ENCODE measurements at regions not wholly inside any gene's neighbourhood (a gene's known extent, or its start where the extent isn't known, plus 50 kb on each side); places are given as distances from the start of the nearest gene placed in this dataset.
"Not testable (repeated sequence)": the region's sequence is repeated elsewhere in the genome, so short reads cannot be mapped to it uniquely, and the experiment has no call there.

GRCh38 chr14:27363036-27363435, 765.2 kb upstream of the NOVA1 start:
- H3K9me3 ChIP-seq (ENCODE audit: control insufficient read depth in 3 of 3, low read length in 3 of 3); H3K27me3 ChIP-seq (ENCODE audit: control insufficient read depth in 3 of 3, insufficient read depth in 3 of 3, low read length in 3 of 3); H3K36me3 ChIP-seq (ENCODE audit: control insufficient read depth in 3 of 3, insufficient read depth in 3 of 3, low read length in 3 of 3); H3K4me1 ChIP-seq (ENCODE audit: control insufficient read depth in 3 of 3, insufficient read depth in 3 of 3, low read length in 3 of 3); H3K27ac ChIP-seq (ENCODE audit: low read depth, low read length); H3K4me3 ChIP-seq (ENCODE audit: low read length in 3 of 3); H3K9ac ChIP-seq (ENCODE audit: low read depth in 1 of 3, low read length in 3 of 3): not testable (repeated sequence)

- Histone ChIP-seq H3K36me3 (ENCODE audit: control insufficient read depth in 3 of 3, insufficient read depth in 3 of 3, low read length in 3 of 3) (no peaks in the 10 kb centered on the region), H3K27ac (ENCODE audit: low read depth, low read length) (no peak overlapping the region), H3K4me1 (ENCODE audit: control insufficient read depth in 3 of 3, insufficient read depth in 3 of 3, low read length in 3 of 3) (no peaks in the 10 kb centered on the region), H3K9me3 (ENCODE audit: control insufficient read depth in 3 of 3, low read length in 3 of 3) (no peaks in the 10 kb centered on the region), H3K27me3 (ENCODE audit: control insufficient read depth in 3 of 3, insufficient read depth in 3 of 3, low read length in 3 of 3) (no peaks in the 10 kb centered on the region), H3K4me3 (ENCODE audit: low read length in 3 of 3) (no peak overlapping the region), H3K9ac (ENCODE audit: low read depth in 1 of 3, low read length in 3 of 3) (no peak overlapping the region)
Observed at GRCh38 chr14:27366596-27366995, 768.8 kb upstream of the NOVA1 start.

GRCh38 chr14:27367345-27367744, 769.5 kb upstream of the NOVA1 start:
- Histone ChIP-seq H3K4me3 (ENCODE audit: low read length in 3 of 3) (no peak overlapping the region), H3K27me3 (ENCODE audit: control insufficient read depth in 3 of 3, insufficient read depth in 3 of 3, low read length in 3 of 3) (no peaks in the 10 kb centered on the region), H3K9ac (ENCODE audit: low read depth in 1 of 3, low read length in 3 of 3) (no peak overlapping the region), H3K9me3 (ENCODE audit: control insufficient read depth in 3 of 3, low read length in 3 of 3) (no peaks in the 10 kb centered on the region), H3K36me3 (ENCODE audit: control insufficient read depth in 3 of 3, insufficient read depth in 3 of 3, low read length in 3 of 3) (no peaks in the 10 kb centered on the region), H3K4me1 (ENCODE audit: control insufficient read depth in 3 of 3, insufficient read depth in 3 of 3, low read length in 3 of 3) (no peaks in the 10 kb centered on the region), H3K27ac (ENCODE audit: low read depth, low read length) (no peak overlapping the region)

GRCh38 chr14:27370074-27370473, 772.2 kb upstream of the NOVA1 start:
- Histone ChIP-seq H3K27me3 (ENCODE audit: control insufficient read depth in 3 of 3, insufficient read depth in 3 of 3, low read length in 3 of 3) (no peaks in the 10 kb centered on the region), H3K4me3 (ENCODE audit: low read length in 3 of 3) (no peak overlapping the region), H3K27ac (ENCODE audit: low read depth, low read length) (no peak overlapping the region), H3K9ac (ENCODE audit: low read depth in 1 of 3, low read length in 3 of 3) (no peak overlapping the region), H3K9me3 (ENCODE audit: control insufficient read depth in 3 of 3, low read length in 3 of 3) (no peaks in the 10 kb centered on the region), H3K36me3 (ENCODE audit: control insufficient read depth in 3 of 3, insufficient read depth in 3 of 3, low read length in 3 of 3) (no peaks in the 10 kb centered on the region), H3K4me1 (ENCODE audit: control insufficient read depth in 3 of 3, insufficient read depth in 3 of 3, low read length in 3 of 3) (no peaks in the 10 kb centered on the region)

- Histone ChIP-seq H3K27me3 (ENCODE audit: control insufficient read depth in 3 of 3, insufficient read depth in 3 of 3, low read length in 3 of 3) (no peaks in the 10 kb centered on the region), H3K27ac (ENCODE audit: low read depth, low read length) (no peak overlapping the region), H3K4me3 (ENCODE audit: low read length in 3 of 3) (no peak overlapping the region), H3K36me3 (ENCODE audit: control insufficient read depth in 3 of 3, insufficient read depth in 3 of 3, low read length in 3 of 3) (no peaks in the 10 kb centered on the region), H3K9me3 (ENCODE audit: control insufficient read depth in 3 of 3, low read length in 3 of 3) (no peaks in the 10 kb centered on the region), H3K9ac (ENCODE audit: low read depth in 1 of 3, low read length in 3 of 3) (no peak overlapping the region), H3K4me1 (ENCODE audit: control insufficient read depth in 3 of 3, insufficient read depth in 3 of 3, low read length in 3 of 3) (no peaks in the 10 kb centered on the region)
Observed at GRCh38 chr14:27370775-27371174, 772.9 kb upstream of the NOVA1 start.

- no peaks in the 10 kb centered on the region for H3K27me3 ChIP-seq (ENCODE audit: control insufficient read depth in 3 of 3, insufficient read depth in 3 of 3, low read length in 3 of 3)
- H3K9ac ChIP-seq (ENCODE audit: low read depth in 1 of 3, low read length in 3 of 3): no peak overlapping the region
- H3K27ac ChIP-seq (ENCODE audit: low read depth, low read length): no peak overlapping the region
- H3K9me3 ChIP-seq (ENCODE audit: control insufficient read depth in 3 of 3, low read length in 3 of 3): no peaks in the 10 kb centered on the region
- H3K4me3 ChIP-seq (ENCODE audit: low read length in 3 of 3): no peak overlapping the region
- no peaks in the 10 kb centered on the region for H3K4me1 ChIP-seq (ENCODE audit: control insufficient read depth in 3 of 3, insufficient read depth in 3 of 3, low read length in 3 of 3)
- no peaks in the 10 kb centered on the region for H3K36me3 ChIP-seq (ENCODE audit: control insufficient read depth in 3 of 3, insufficient read depth in 3 of 3, low read length in 3 of 3)
Observed at GRCh38 chr14:27371209-27371608, 773.4 kb upstream of the NOVA1 start.

- Histone ChIP-seq H3K4me3 (ENCODE audit: low read length in 3 of 3) (no peak overlapping the region), H3K27ac (ENCODE audit: low read depth, low read length) (no peak overlapping the region), H3K4me1 (ENCODE audit: control insufficient read depth in 3 of 3, insufficient read depth in 3 of 3, low read length in 3 of 3) (no peaks in the 10 kb centered on the region), H3K27me3 (ENCODE audit: control insufficient read depth in 3 of 3, insufficient read depth in 3 of 3, low read length in 3 of 3) (no peaks in the 10 kb centered on the region), H3K9ac (ENCODE audit: low read depth in 1 of 3, low read length in 3 of 3) (no peak overlapping the region), H3K36me3 (ENCODE audit: control insufficient read depth in 3 of 3, insufficient read depth in 3 of 3, low read length in 3 of 3) (no peaks in the 10 kb centered on the region), H3K9me3 (ENCODE audit: control insufficient read depth in 3 of 3, low read length in 3 of 3) (no peaks in the 10 kb centered on the region)
Observed at GRCh38 chr14:27371868-27372267, 774.0 kb upstream of the NOVA1 start.

- H3K36me3 ChIP-seq (ENCODE audit: control insufficient read depth in 3 of 3, insufficient read depth in 3 of 3, low read length in 3 of 3): no peaks in the 10 kb centered on the region
- H3K27me3 ChIP-seq (ENCODE audit: control insufficient read depth in 3 of 3, insufficient read depth in 3 of 3, low read length in 3 of 3): no peaks in the 10 kb centered on the region
- H3K4me3 ChIP-seq (ENCODE audit: low read length in 3 of 3): no peak overlapping the region
- H3K9ac ChIP-seq (ENCODE audit: low read depth in 1 of 3, low read length in 3 of 3): no peak overlapping the region
- H3K4me1 ChIP-seq (ENCODE audit: control insufficient read depth in 3 of 3, insufficient read depth in 3 of 3, low read length in 3 of 3): no peaks in the 10 kb centered on the region
- H3K27ac ChIP-seq (ENCODE audit: low read depth, low read length): no peak overlapping the region
- H3K9me3 ChIP-seq (ENCODE audit: control insufficient read depth in 3 of 3, low read length in 3 of 3): no peaks in the 10 kb centered on the region
Observed at GRCh38 chr14:27372771-27373170, 774.9 kb upstream of the NOVA1 start.

- Histone ChIP-seq H3K36me3 (ENCODE audit: control insufficient read depth in 3 of 3, insufficient read depth in 3 of 3, low read length in 3 of 3) (no peaks in the 10 kb centered on the region), H3K4me1 (ENCODE audit: control insufficient read depth in 3 of 3, insufficient read depth in 3 of 3, low read length in 3 of 3) (no peaks in the 10 kb centered on the region), H3K27me3 (ENCODE audit: control insufficient read depth in 3 of 3, insufficient read depth in 3 of 3, low read length in 3 of 3) (no peaks in the 10 kb centered on the region), H3K9me3 (ENCODE audit: control insufficient read depth in 3 of 3, low read length in 3 of 3) (no peaks in the 10 kb centered on the region), H3K4me3 (ENCODE audit: low read length in 3 of 3) (no peak overlapping the region), H3K9ac (ENCODE audit: low read depth in 1 of 3, low read length in 3 of 3) (no peak overlapping the region), H3K27ac (ENCODE audit: low read depth, low read length) (no peak overlapping the region)
Observed at GRCh38 chr14:27384124-27384523, 786.3 kb upstream of the NOVA1 start.

GRCh38 chr14:27386391-27386790, 788.6 kb upstream of the NOVA1 start:
- no peak overlapping the region for H3K27ac ChIP-seq (ENCODE audit: low read depth, low read length)
- H3K36me3 ChIP-seq (ENCODE audit: control insufficient read depth in 3 of 3, insufficient read depth in 3 of 3, low read length in 3 of 3): no peaks in the 10 kb centered on the region
- H3K9ac ChIP-seq (ENCODE audit: low read depth in 1 of 3, low read length in 3 of 3): no peak overlapping the region
- no peak overlapping the region for H3K4me3 ChIP-seq (ENCODE audit: low read length in 3 of 3)
- no peaks in the 10 kb centered on the region for H3K4me1 ChIP-seq (ENCODE audit: control insufficient read depth in 3 of 3, insufficient read depth in 3 of 3, low read length in 3 of 3)
- no peaks in the 10 kb centered on the region for H3K9me3 ChIP-seq (ENCODE audit: control insufficient read depth in 3 of 3, low read length in 3 of 3)
- H3K27me3 ChIP-seq (ENCODE audit: control insufficient read depth in 3 of 3, insufficient read depth in 3 of 3, low read length in 3 of 3): no peaks in the 10 kb centered on the region

- Histone ChIP-seq H3K9me3 (ENCODE audit: control insufficient read depth in 3 of 3, low read length in 3 of 3) (no peaks in the 10 kb centered on the region), H3K9ac (ENCODE audit: low read depth in 1 of 3, low read length in 3 of 3) (no peak overlapping the region), H3K27ac (ENCODE audit: low read depth, low read length) (no peak overlapping the region), H3K4me3 (ENCODE audit: low read length in 3 of 3) (no peak overlapping the region), H3K36me3 (ENCODE audit: control insufficient read depth in 3 of 3, insufficient read depth in 3 of 3, low read length in 3 of 3) (no peaks in the 10 kb centered on the region), H3K4me1 (ENCODE audit: control insufficient read depth in 3 of 3, insufficient read depth in 3 of 3, low read length in 3 of 3) (no peaks in the 10 kb centered on the region), H3K27me3 (ENCODE audit: control insufficient read depth in 3 of 3, insufficient read depth in 3 of 3, low read length in 3 of 3) (no peaks in the 10 kb centered on the region)
Observed at GRCh38 chr14:27387463-27387862, 789.6 kb upstream of the NOVA1 start.

Measured in skeletal muscle tissue (tissue), 3 donors.